ENCODE measurements at regions not wholly inside any gene's neighbourhood (a gene's known extent, or its start where the extent isn't known, plus 50 kb on each side); places are given as distances from the start of the nearest gene placed in this dataset.

DNA sequence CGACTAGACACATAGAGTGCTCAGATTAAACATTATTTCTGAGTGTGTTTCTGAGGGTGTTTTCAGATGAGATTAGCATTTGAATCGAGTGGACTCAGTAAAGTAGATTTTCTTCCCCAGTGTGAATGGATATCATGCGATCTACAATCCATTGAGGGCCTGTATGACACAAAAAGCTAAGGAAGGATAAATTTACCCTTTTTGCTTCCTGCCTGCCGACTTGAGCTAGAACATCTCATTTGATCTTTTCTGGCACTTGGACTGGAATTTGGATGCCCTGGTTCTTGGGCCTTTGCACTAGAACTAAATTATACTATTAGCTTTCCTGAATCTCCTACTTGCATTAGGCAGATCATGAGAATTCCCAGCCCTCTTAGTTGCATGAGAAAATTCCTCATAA, 675.8 kb downstream of the DOK5 start:
- H3K4me1 Mint-ChIP-seq, result no peaks in the 10 kb centered on the region
- H3K4me1 ChIP-seq (ENCODE audit: control insufficient read depth, insufficient read depth, low read length), result no peaks in the 10 kb centered on the region
- H3K36me3 ChIP-seq (ENCODE audit: control insufficient read depth, insufficient read depth, low read length), result no peaks in the 10 kb centered on the region
- H3K27me3 ChIP-seq (ENCODE audit: control insufficient read depth, insufficient read depth, low read length, poor library complexity, severe bottlenecking), result no peaks in the 10 kb centered on the region
- H3K27ac ChIP-seq (ENCODE audit: low read depth, low read length), result no peak overlapping the region
- peaks cover 26% of the 10 kb centered on the region for H3K9me3 ChIP-seq (ENCODE audit: control insufficient read depth, low read length)
- no peaks in the 10 kb centered on the region for H3K36me3 Mint-ChIP-seq (ENCODE audit: low read depth)
- no peak overlapping the region for H3K4me3 ChIP-seq (ENCODE audit: low read length)
- H3K9ac ChIP-seq (ENCODE audit: extremely low read depth, low read length, poor library complexity, severe bottlenecking), result no peak overlapping the region
- H3K4me3 Mint-ChIP-seq, result no peak overlapping the region
- 17 to 26% methylated on average over 3 of the region's 4 CpGs for WGBS, 2 experiments (ENCODE audit: insufficient coverage in 1 of 2, insufficient read length in 1 of 2)
- TF ChIP-seq, protein P1, sequence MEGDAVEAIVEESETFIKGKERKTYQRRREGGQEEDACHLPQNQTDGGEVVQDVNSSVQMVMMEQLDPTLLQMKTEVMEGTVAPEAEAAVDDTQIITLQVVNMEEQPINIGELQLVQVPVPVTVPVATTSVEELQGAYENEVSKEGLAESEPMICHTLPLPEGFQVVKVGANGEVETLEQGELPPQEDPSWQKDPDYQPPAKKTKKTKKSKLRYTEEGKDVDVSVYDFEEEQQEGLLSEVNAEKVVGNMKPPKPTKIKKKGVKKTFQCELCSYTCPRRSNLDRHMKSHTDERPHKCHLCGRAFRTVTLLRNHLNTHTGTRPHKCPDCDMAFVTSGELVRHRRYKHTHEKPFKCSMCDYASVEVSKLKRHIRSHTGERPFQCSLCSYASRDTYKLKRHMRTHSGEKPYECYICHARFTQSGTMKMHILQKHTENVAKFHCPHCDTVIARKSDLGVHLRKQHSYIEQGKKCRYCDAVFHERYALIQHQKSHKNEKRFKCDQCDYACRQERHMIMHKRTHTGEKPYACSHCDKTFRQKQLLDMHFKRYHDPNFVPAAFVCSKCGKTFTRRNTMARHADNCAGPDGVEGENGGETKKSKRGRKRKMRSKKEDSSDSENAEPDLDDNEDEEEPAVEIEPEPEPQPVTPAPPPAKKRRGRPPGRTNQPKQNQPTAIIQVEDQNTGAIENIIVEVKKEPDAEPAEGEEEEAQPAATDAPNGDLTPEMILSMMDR (conservative IDR thresholded peaks at IDR 0.05), result no peak
- peaks cover 7% of the 10 kb centered on the region for H3K9me3 Mint-ChIP-seq
- H3K27ac Mint-ChIP-seq, result no peak overlapping the region
- H3K27me3 Mint-ChIP-seq (ENCODE audit: insufficient read depth), result no peaks in the 10 kb centered on the region
- no peak for DNase-seq

- H3K9me3 ChIP-seq (ENCODE audit: control insufficient read depth, low read length), result peaks cover 12% of the 10 kb centered on the region
- no peaks in the 10 kb centered on the region for H3K9me3 Mint-ChIP-seq
- no peaks in the 10 kb centered on the region for H3K36me3 ChIP-seq (ENCODE audit: control insufficient read depth, insufficient read depth, low read length)
- H3K27me3 ChIP-seq (ENCODE audit: control insufficient read depth, insufficient read depth, low read length, poor library complexity, severe bottlenecking), result no peaks in the 10 kb centered on the region
- H3K27ac Mint-ChIP-seq, result no peak overlapping the region
- no peaks in the 10 kb centered on the region for H3K4me1 Mint-ChIP-seq
- H3K4me3 Mint-ChIP-seq, result no peak overlapping the region
- TF ChIP-seq, protein P1 (conservative IDR thresholded peaks at IDR 0.05), result no peak
- H3K4me3 ChIP-seq (ENCODE audit: low read length), result no peak overlapping the region
- no peak for DNase-seq
- H3K4me1 ChIP-seq (ENCODE audit: control insufficient read depth, insufficient read depth, low read length), result no peaks in the 10 kb centered on the region
- no peaks in the 10 kb centered on the region for H3K36me3 Mint-ChIP-seq (ENCODE audit: low read depth)
- H3K27ac ChIP-seq (ENCODE audit: low read depth, low read length), result no peak overlapping the region
- no peak overlapping the region for H3K9ac ChIP-seq (ENCODE audit: extremely low read depth, low read length, poor library complexity, severe bottlenecking)
- H3K27me3 Mint-ChIP-seq (ENCODE audit: insufficient read depth), result no peaks in the 10 kb centered on the region
These were observed 668.2 kb downstream of the DOK5 start for GRCh38 chr20:55143601-55144000.

GRCh38 chr20:55142932-55143331, 667.5 kb downstream of the DOK5 start:
- H3K4me1 Mint-ChIP-seq, result no peaks in the 10 kb centered on the region
- no peak for DNase-seq
- Histone ChIP-seq H3K9me3 (ENCODE audit: control insufficient read depth, low read length) (peaks cover 11% of the 10 kb centered on the region), H3K4me1 (ENCODE audit: control insufficient read depth, insufficient read depth, low read length) (no peaks in the 10 kb centered on the region), H3K27me3 (ENCODE audit: control insufficient read depth, insufficient read depth, low read length, poor library complexity, severe bottlenecking) (no peaks in the 10 kb centered on the region), H3K36me3 (ENCODE audit: control insufficient read depth, insufficient read depth, low read length) (no peaks in the 10 kb centered on the region), H3K4me3 (ENCODE audit: low read length) (no peak overlapping the region), H3K9ac (ENCODE audit: extremely low read depth, low read length, poor library complexity, severe bottlenecking) (no peak overlapping the region), H3K27ac (ENCODE audit: low read depth, low read length) (no peak overlapping the region)
- no peaks in the 10 kb centered on the region for H3K36me3 Mint-ChIP-seq (ENCODE audit: low read depth)
- H3K27ac Mint-ChIP-seq, result no peak overlapping the region
- 73 to 77% methylated on average over 5 of the region's 5 CpGs for WGBS, 2 experiments (ENCODE audit: insufficient coverage in 1 of 2, insufficient read length in 1 of 2)
- no peaks in the 10 kb centered on the region for H3K9me3 Mint-ChIP-seq
- H3K4me3 Mint-ChIP-seq, result no peak overlapping the region
- TF ChIP-seq, protein P1 (conservative IDR thresholded peaks at IDR 0.05), result no peak
- H3K27me3 Mint-ChIP-seq (ENCODE audit: insufficient read depth), result no peaks in the 10 kb centered on the region

Measured in endodermal cell (in vitro differentiated cells).